NB4 (cell line): ENCODE measurements at regions not wholly inside any gene's neighbourhood (a gene's known extent, or its start where the extent isn't known, plus 50 kb on each side); places are given as distances from the start of the nearest gene placed in this dataset.
"Not testable (repeated sequence)": the region's sequence is repeated elsewhere in the genome, so short reads cannot be mapped to it uniquely, and the experiment has no call there.

ENCODE experiments used
- DNase-seq: peaks from one replicate; pipeline ENCODE4 v3.0.0; 2010; ENCODE audit warnings: low read depth
- H3K4me3 ChIP-seq: one replicate; pipeline ENCODE4 v1.5.1; 2011; ENCODE audit warnings: mild to moderate bottlenecking, low read depth, low read length, moderate library complexity
- CTCF ChIP-seq: IDR thresholded peaks from one replicate; pipeline ENCODE4 v1.5.1; 2012; ENCODE audit warnings: low read depth, low read length

DNA sequence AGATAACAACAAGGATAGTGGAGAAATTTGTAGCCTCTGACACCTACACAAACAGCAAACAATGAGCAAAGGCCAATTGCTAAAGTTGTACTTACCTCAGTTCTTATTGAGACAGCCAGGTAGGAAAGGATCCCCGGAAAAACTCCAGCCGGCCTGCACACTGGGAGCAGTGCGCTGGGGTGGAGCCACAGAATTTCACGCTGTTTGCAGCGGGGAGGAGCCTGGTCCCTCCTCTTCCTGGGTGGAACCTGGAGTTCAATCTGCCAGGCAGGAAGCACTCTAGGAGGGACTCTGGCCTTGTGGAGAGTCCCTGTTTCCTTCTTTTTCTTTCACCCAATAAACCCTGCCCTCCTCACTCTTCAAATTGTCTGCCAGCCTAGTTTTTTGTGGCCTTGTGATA, 382.6 kb upstream of the TGIF2LX start:
- not testable (repeated sequence) for DNase-seq, H3K4me3 ChIP-seq

DNA sequence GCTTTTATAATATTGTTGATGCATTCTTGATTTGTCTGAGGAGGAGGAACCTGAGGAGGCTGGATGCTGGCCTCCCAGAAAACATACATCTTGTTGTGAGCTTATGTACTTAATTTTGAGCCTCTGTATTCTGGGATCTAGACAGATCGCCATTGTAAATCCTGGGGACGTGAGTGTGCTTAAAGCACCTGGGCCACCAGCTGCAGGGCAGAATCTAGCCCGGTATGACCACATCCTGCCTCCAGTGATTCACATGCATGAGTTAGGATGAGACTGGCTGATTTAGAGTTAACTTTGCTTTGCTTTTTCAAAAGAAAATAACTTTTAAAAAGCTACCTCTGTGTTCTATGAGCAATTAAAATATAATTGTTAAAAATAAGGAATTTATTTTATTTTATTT, 364.6 kb upstream of the TGIF2LX start:
- DNase-seq, H3K4me3 ChIP-seq: not testable (repeated sequence)

DNA sequence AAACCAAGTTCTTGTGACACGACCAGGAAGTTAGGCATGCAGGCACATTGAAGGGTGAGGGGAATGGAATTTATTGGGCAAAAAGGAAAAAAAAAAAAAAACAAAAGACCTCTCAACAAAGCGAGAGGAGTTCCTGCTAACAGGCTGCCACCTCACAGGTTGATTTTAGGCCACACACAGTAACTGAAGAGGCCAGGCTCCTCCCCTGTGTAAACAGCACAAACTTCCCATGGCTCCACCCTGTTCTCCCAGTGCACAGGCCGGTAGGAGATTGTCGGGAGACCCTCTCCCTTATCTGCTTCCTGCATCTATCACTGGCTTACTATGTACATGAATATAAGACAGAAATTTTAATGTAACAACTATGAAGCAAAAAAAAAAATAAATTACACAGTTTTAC, 359.6 kb upstream of the TGIF2LX start:
- DNase-seq, H3K4me3 ChIP-seq: not testable (repeated sequence)

- DNase-seq, H3K4me3 ChIP-seq: not testable (repeated sequence)
Measured at GRCh38 chrX:89563107-89563506, 358.6 kb upstream of the TGIF2LX start.

- H3K4me3 ChIP-seq, DNase-seq: not testable (repeated sequence)
Measured at GRCh38 chrX:89567787-89568186, 353.9 kb upstream of the TGIF2LX start.

DNA sequence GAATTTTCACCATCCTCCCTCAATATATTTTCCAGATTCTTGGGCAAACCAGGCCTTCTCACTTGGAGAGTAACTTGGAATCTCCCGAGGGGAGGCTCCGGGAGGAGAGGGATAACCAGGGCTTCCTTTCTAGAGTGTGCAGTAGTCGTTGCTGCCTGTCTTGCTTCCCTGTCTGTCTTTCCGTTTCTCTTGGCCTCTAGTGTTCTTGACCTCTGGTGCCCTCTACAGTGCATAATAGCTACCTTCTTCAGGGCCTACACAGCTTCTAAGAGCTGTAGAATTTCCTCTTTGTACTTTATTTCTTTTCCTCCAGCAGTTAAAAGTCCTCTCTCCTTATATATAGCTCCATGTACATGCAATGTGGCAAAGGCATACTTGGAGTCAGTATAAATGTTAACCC, 339.8 kb upstream of the TGIF2LX start:
- H3K4me3 ChIP-seq = not testable (repeated sequence)
- DNase-seq = peak; percentile 4

- peak; percentile 0 for DNase-seq
- H3K4me3 ChIP-seq = not testable (repeated sequence)
Measured at GRCh38 chrX:89631858-89632257, 289.9 kb upstream of the TGIF2LX start.

DNA sequence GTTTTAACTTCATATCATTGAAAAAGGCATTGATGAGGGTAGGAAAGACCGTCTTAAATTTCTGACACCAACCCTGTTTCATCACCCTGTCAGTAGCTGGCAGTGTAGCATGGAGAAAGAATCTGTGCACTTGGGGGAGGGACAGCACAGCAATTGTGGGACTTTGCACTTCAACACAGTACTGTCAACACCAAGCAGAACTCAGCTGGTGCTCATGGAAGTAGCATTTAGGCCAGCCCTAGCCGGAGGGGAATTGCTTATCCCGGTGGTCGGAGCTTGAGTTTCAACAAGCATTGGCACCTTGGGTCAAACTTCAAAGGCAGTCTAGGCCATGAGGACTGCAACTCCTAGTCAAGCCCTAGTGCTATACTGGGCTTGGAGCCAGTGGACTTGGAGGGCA, 285.8 kb upstream of the TGIF2LX start:
- not testable (repeated sequence) for H3K4me3 ChIP-seq, DNase-seq

GRCh38 chrX:89658662-89659061, 263.0 kb upstream of the TGIF2LX start:
- not testable (repeated sequence) for DNase-seq, H3K4me3 ChIP-seq

GRCh38 chrX:89706481-89706880, 215.2 kb upstream of the TGIF2LX start:
- DNase-seq, H3K4me3 ChIP-seq: not testable (repeated sequence)

DNA sequence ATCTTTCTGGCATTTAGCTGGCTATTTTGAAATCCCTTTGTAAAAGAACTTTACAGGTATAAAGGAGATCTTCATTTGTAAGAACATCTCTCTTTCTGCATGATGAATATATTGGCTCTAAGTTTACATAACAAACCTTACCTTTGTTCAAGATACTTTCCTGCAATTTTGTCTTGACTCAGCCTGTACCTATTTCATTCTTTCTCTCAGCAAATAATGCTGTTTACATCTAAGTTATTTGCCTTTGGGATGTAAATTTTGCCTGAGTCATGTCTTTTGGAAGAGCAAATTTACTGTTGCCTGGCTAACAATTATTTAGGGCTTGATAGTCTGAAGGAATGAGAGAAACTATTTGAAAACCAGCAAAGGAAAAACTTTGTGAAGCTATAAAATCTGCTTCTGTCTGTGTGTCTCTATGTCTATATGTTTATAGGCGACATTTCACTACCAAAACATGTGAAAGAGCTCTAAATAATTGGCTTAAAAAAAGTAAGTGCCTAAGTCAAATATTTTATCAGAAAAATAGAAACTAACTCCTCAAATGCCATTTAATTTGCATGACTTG, 214.3 kb upstream of the TGIF2LX start:
- not testable (repeated sequence) for H3K4me3 ChIP-seq, DNase-seq

- H3K4me3 ChIP-seq, DNase-seq: not testable (repeated sequence)
Measured at GRCh38 chrX:89734367-89734766, 187.3 kb upstream of the TGIF2LX start.

DNA sequence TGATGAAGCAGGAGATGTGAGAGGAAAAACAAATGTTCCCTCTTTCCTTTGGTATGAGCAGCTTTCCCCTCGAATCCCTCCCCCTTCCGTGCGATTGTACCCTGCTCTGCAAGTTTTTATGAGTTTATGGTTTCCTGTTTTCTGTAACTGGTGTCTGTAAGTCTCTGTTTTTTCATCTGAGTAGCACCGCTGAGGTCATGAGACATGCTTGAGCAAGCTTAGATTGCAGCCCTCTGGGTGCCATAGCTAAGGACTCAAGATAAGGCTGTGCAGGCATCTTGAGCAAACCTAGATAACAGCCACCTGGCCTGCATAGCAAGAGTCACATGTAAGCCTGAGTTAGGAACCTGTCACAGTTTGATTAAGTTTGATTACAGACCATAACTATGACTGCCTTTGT, 165.2 kb upstream of the TGIF2LX start:
- DNase-seq = peak; percentile 25

DNA sequence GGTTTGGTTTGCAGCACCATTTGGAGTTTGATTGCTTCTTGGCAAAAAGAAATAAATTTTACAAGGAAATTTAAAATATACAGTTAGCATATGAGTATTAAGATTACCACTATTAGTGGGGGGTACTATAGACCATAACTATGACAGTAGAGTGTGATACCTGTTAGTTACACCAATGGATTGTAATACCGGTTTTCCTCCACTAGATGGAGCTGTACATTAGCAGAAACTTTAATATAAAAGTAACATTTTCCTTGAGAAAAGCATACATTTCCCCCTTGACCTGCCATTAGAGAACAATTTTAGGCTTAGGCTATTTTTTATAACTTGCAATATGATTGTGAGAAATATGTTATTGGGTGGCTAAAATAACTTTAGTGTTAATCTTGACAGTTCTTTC, 163.9 kb upstream of the TGIF2LX start:
- peak; percentile 20 for DNase-seq
- H3K4me3 ChIP-seq = not testable (repeated sequence)
- peak; percentile 16 for TF ChIP-seq CTCF

More for the DNA sequence above, 165.2 kb upstream of the TGIF2LX start:
- not testable (repeated sequence) for H3K4me3 ChIP-seq

DNA sequence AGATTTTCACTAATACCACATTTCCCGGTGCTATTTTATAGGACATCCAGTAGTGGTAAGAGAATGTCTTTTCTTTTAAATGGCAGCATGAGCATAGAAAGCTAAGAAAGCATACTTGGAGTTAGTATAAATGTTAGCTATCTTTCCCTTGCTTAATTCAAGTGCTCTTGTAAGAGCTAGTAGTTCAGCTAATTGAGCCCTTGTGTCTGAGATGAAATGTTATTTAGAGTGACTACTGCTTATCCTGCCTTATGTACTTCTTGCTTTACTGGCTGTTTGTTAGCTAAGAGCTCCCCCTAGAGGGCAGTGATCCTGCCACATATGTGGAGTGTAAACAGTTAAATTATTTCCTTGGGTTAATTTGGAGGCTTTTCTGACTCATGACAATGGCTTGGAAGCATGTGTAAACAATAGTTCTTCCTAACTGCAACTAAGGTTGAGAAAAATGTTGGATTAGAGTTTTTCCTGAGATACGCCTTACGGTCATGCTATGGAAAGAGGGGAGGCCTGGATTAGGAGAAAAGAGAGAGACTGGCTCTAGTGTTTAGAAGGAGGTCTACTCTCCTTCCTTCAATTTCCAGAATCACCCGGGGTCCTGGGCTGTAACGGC, 162.5 kb upstream of the TGIF2LX start:
- not testable (repeated sequence) for DNase-seq, H3K4me3 ChIP-seq

DNA sequence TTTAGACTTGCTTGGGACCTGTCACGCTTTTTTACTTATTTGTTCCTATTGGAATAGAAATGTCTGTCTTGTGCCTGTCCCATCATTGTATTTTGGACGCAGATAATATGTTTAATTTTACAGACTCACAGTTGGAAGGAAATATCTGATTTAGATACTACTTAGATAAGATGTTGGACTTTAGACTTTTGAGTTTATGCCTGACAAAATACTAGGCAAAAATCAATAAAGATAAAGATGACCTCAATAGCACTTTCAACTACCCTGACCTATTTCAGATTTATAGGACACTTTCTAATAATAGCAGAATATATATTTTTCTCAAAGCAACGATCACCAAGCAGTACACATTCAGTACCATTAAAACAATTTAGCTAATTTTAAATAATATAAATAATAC, 150.1 kb upstream of the TGIF2LX start:
- H3K4me3 ChIP-seq, DNase-seq: not testable (repeated sequence)

GRCh38 chrX:89811440-89811839, 110.3 kb upstream of the TGIF2LX start:
- DNase-seq, H3K4me3 ChIP-seq: not testable (repeated sequence)

DNA sequence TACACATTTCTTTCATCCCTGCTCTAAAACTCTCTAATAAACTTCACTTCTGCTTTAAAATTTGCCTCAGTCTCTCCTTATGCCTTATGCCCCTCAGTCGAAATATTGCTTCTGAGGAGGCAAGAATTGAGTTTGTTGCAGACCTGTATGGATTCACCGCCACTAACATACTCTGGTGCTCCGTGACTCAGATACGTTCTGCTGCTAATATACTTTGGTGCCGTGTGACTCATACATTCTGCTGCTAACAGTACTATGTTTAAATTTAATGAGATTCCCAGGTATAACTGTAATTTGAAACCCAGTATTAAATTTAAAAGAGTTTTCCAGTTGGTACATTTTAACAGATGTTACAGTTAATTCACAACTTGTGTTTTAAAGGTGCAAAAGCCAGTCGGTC, 82.0 kb upstream of the TGIF2LX start:
- DNase-seq, H3K4me3 ChIP-seq: not testable (repeated sequence)

- not testable (repeated sequence) for H3K4me3 ChIP-seq
- peak; percentile 24 for DNase-seq
Measured at GRCh38 chrX:89871662-89872061, 50.0 kb upstream of the TGIF2LX start.
